ENCODE measurements at regions not wholly inside any gene's neighbourhood (a gene's known extent, or its start where the extent isn't known, plus 50 kb on each side); places are given as distances from the start of the nearest gene placed in this dataset.

GRCh38 chr7:12993025-12993424, 305.6 kb downstream of the ARL4A start:
- H3K4me3 ChIP-seq (ENCODE audit: low read depth, low read length), result no peak overlapping the region
- no peak for DNase-seq (ENCODE audit: low read depth, low spot score)
- in situ Hi-C loops (cut with HindIII; ENCODE audit: low sequenced_read_pairs), result no loop called here
- TF ChIP-seq CTCF (IDR thresholded peaks at IDR 0.05; ENCODE audit: low read depth, low read length), result no peak

- in situ Hi-C loops (cut with HindIII; ENCODE audit: low sequenced_read_pairs), result no loop called here
- no peak for TF ChIP-seq CTCF (IDR thresholded peaks at IDR 0.05; ENCODE audit: low read depth, low read length)
- no peak for DNase-seq (ENCODE audit: low read depth, low spot score)
- no peak overlapping the region for H3K4me3 ChIP-seq (ENCODE audit: low read depth, low read length)
Observed at GRCh38 chr7:12995912-12996469, 308.6 kb downstream of the ARL4A start.

GRCh38 chr7:13007331-13007730, 319.9 kb downstream of the ARL4A start:
- no peak overlapping the region for H3K4me3 ChIP-seq (ENCODE audit: low read depth, low read length)
- in situ Hi-C loops (cut with HindIII; ENCODE audit: low sequenced_read_pairs), result no loop called here
- DNase-seq (ENCODE audit: low read depth, low spot score), result no peak
- no peak for TF ChIP-seq CTCF (IDR thresholded peaks at IDR 0.05; ENCODE audit: low read depth, low read length)

- no peak overlapping the region for H3K4me3 ChIP-seq (ENCODE audit: low read depth, low read length)
- DNase-seq (ENCODE audit: low read depth, low spot score), result no peak
- TF ChIP-seq CTCF (IDR thresholded peaks at IDR 0.05; ENCODE audit: low read depth, low read length), result no peak
- in situ Hi-C loops (cut with HindIII; ENCODE audit: low sequenced_read_pairs), result no loop called here
Observed at GRCh38 chr7:13009517-13009916, 322.1 kb downstream of the ARL4A start.

GRCh38 chr7:13014011-13014410, 326.6 kb downstream of the ARL4A start:
- in situ Hi-C loops (cut with HindIII; ENCODE audit: low sequenced_read_pairs), result no loop called here
- no peak for TF ChIP-seq CTCF (IDR thresholded peaks at IDR 0.05; ENCODE audit: low read depth, low read length)

GRCh38 chr7:13016036-13016581, 328.7 kb downstream of the ARL4A start:
- H3K4me3 ChIP-seq (ENCODE audit: low read depth, low read length), result no peak overlapping the region
- in situ Hi-C loops (cut with HindIII; ENCODE audit: low sequenced_read_pairs), result no loop called here
- DNase-seq (ENCODE audit: low read depth, low spot score), result no peak
- TF ChIP-seq CTCF (IDR thresholded peaks at IDR 0.05; ENCODE audit: low read depth, low read length), result no peak

More at GRCh38 chr7:13014011-13014410, 326.6 kb downstream of the ARL4A start:
- no peak overlapping the region for H3K4me3 ChIP-seq (ENCODE audit: low read depth, low read length)
- DNase-seq (ENCODE audit: low read depth, low spot score), result no peak
